Stimulated activated CD4-positive, alpha-beta T cell treated with anti-CD3 and anti-CD28 coated beads, Interleukin-12 subunit alpha, Interleukin-12 subunit beta, amount 100 ng/mL, for 4 hours (primary cell): ENCODE measurements at regions not wholly inside any gene's neighbourhood (a gene's known extent, or its start where the extent isn't known, plus 50 kb on each side); places are given as distances from the start of the nearest gene placed in this dataset.
"Not testable (repeated sequence)": the region's sequence is repeated elsewhere in the genome, so short reads cannot be mapped to it uniquely, and the experiment has no call there.

ENCODE experiments used
- DNase-seq: peaks from one replicate; pipeline ENCODE4 v3.0.0-alpha.2; 2020

- no peak for DNase-seq
Observed at GRCh38 chr2:160550048-160550447, 56.4 kb upstream of the RBMS1 start.

- DNase-seq: no peak
Observed at GRCh38 chr2:160551259-160551658, 57.7 kb upstream of the RBMS1 start.

- no peak for DNase-seq
Observed at GRCh38 chr2:160555420-160556071, 61.9 kb upstream of the RBMS1 start.

GRCh38 chr2:160557903-160558302 is 64.3 kb upstream of the RBMS1 start:
- no peak for DNase-seq

- no peak for DNase-seq
Observed at GRCh38 chr2:160558531-160558930, 64.9 kb upstream of the RBMS1 start.

GRCh38 chr2:160561551-160562295 is 68.1 kb upstream of the RBMS1 start:
- no peak for DNase-seq

- no peak for DNase-seq
Observed at GRCh38 chr2:160562730-160563129, 69.1 kb upstream of the RBMS1 start.

GRCh38 chr2:160564591-160564990 is 71.0 kb upstream of the RBMS1 start:
- no peak for DNase-seq

- DNase-seq: no peak
Observed at GRCh38 chr2:160565099-160565845, 71.7 kb upstream of the RBMS1 start.

GRCh38 chr2:160566717-160567116 is 73.1 kb upstream of the RBMS1 start:
- DNase-seq: no peak

- DNase-seq: no peak
Observed at GRCh38 chr2:160568856-160569255, 75.2 kb upstream of the RBMS1 start.

GRCh38 chr2:160570376-160570775 is 76.8 kb upstream of the RBMS1 start:
- DNase-seq: no peak

- DNase-seq: no peak
Observed at GRCh38 chr2:160574468-160575140, 81.0 kb upstream of the RBMS1 start.

GRCh38 chr2:160575368-160575767 is 81.8 kb upstream of the RBMS1 start:
- DNase-seq: no peak

GRCh38 chr2:160576054-160576499 is 82.5 kb upstream of the RBMS1 start:
- no peak for DNase-seq

- DNase-seq: not testable (repeated sequence)
Observed at GRCh38 chr2:160577081-160577480, 83.5 kb upstream of the RBMS1 start.

- DNase-seq: no peak
Observed at GRCh38 chr2:160581035-160581434, 87.4 kb upstream of the RBMS1 start.

GRCh38 chr2:160581448-160581847 is 87.8 kb upstream of the RBMS1 start:
- no peak for DNase-seq

GRCh38 chr2:160582081-160582480 is 88.5 kb upstream of the RBMS1 start:
- no peak for DNase-seq

GRCh38 chr2:160582490-160583145 is 89.0 kb upstream of the RBMS1 start:
- no peak for DNase-seq

- DNase-seq: no peak
Observed at GRCh38 chr2:160583146-160583535, 89.5 kb upstream of the RBMS1 start.

- no peak for DNase-seq
Observed at GRCh38 chr2:160583813-160584537, 90.4 kb upstream of the RBMS1 start.
